Right renal cortex interstitium (tissue), 3 donors: ENCODE measurements at regions not wholly inside any gene's neighbourhood (a gene's known extent, or its start where the extent isn't known, plus 50 kb on each side); places are given as distances from the start of the nearest gene placed in this dataset.

Experiments
- DNase-seq, 3 donors: peaks; one replicate each; pipeline ENCODE4 v3.0.0-alpha.2; 2013; ENCODE audit warnings: low read depth in 3 of 3, low spot score in 2 of 3

GRCh38 chr2:188848887-188849435 is 125.2 kb upstream of the COL3A1 start:
- DNase-seq, result no peak

- DNase-seq, result no peak
Measured at GRCh38 chr2:188850786-188851185, 123.4 kb upstream of the COL3A1 start.

- no peak for DNase-seq
Measured at GRCh38 chr2:188851311-188851710, 122.9 kb upstream of the COL3A1 start.

- no peak for DNase-seq
Measured at GRCh38 chr2:188851826-188852225, 122.3 kb upstream of the COL3A1 start.

- no peak for DNase-seq
Measured at GRCh38 chr2:188852772-188853171, 121.4 kb upstream of the COL3A1 start.

GRCh38 chr2:188853307-188853706 is 120.9 kb upstream of the COL3A1 start:
- peak in 1 of 3 donors; percentile 3 for DNase-seq

GRCh38 chr2:188865681-188866080 is 108.5 kb upstream of the COL3A1 start:
- DNase-seq, result no peak

- DNase-seq, result no peak
Measured at GRCh38 chr2:188869550-188869949, 104.6 kb upstream of the COL3A1 start.

- DNase-seq, result no peak
Measured at GRCh38 chr2:188870289-188870688, 103.9 kb upstream of the COL3A1 start.

GRCh38 chr2:188875104-188875503 is 99.1 kb upstream of the COL3A1 start:
- no peak for DNase-seq

GRCh38 chr2:188878716-188879115 is 95.5 kb upstream of the COL3A1 start:
- DNase-seq, result no peak

GRCh38 chr2:188880740-188881139 is 93.4 kb upstream of the COL3A1 start:
- no peak for DNase-seq

- no peak for DNase-seq
Measured at GRCh38 chr2:188881434-188881833, 92.7 kb upstream of the COL3A1 start.

- DNase-seq, result peak in 1 of 3 donors; percentile 10
Measured at GRCh38 chr2:188884046-188884445, 90.1 kb upstream of the COL3A1 start.

- DNase-seq, result no peak
Measured at GRCh38 chr2:188884517-188884916, 89.7 kb upstream of the COL3A1 start.

GRCh38 chr2:188889187-188889586 is 85.0 kb upstream of the COL3A1 start:
- no peak for DNase-seq

GRCh38 chr2:188890755-188891154 is 83.4 kb upstream of the COL3A1 start:
- no peak for DNase-seq

GRCh38 chr2:188892636-188893035 is 81.5 kb upstream of the COL3A1 start:
- peak in 1 of 3 donors; percentile 21 for DNase-seq

- no peak for DNase-seq
Measured at GRCh38 chr2:188893972-188894371, 80.2 kb upstream of the COL3A1 start.

GRCh38 chr2:188894979-188895378 is 79.2 kb upstream of the COL3A1 start:
- no peak for DNase-seq

GRCh38 chr2:188897096-188897495 is 77.1 kb upstream of the COL3A1 start:
- DNase-seq, result no peak

- DNase-seq, result no peak
Measured at GRCh38 chr2:188898261-188898660, 75.9 kb upstream of the COL3A1 start.

- DNase-seq, result no peak
Measured at GRCh38 chr2:188902901-188903491, 71.2 kb upstream of the COL3A1 start.
